H1 (cell line): ENCODE measurements at regions not wholly inside any gene's neighbourhood (a gene's known extent, or its start where the extent isn't known, plus 50 kb on each side); places are given as distances from the start of the nearest gene placed in this dataset.

ENCODE experiments used
- CTCF ChIA-PET: fragments of 300-600 bp; sonication (Branson Sonifier 250); formaldehyde crosslinking; loops from one replicate; lab custom pipeline; 2021; ENCODE audit not compliant: partially characterized antibody; lab: Charles Lee
- POLR2A ChIA-PET: fragments of 300-600 bp; sonication (Branson Sonifier 250); formaldehyde crosslinking; loops from one replicate; lab custom pipeline; 2021; ENCODE audit warnings: inconsistent platforms; ENCODE audit not compliant: partially characterized antibody; lab: Charles Lee
- DNase-seq, 2 experiments: peaks; one replicate each; pipeline versions ENCODE4 v3.0.0 to v3.0.0-alpha.2; 2010 to 2022; ENCODE audit warnings: low spot score in 2 of 2, low read depth in 1 of 2, mixed read lengths in 1 of 2
- FAIRE-seq: peaks from 2 replicates; lab custom pipeline; 2011; peaks lifted over from hg19 to GRCh38; lab: Jason Lieb, UNC
- H2AFZ ChIP-seq: 2 replicates; pipeline ENCODE4 v1.8.1; 2012; ENCODE audit warnings: low read length, inconsistent platforms
- H2AK5ac ChIP-seq: 2 replicates; pipeline ENCODE4 v1.6.1; 2013; ENCODE audit warnings: low read depth, low read length
- H2BK120ac ChIP-seq: replicated peaks from 2 replicates; pipeline ENCODE3; 2013; ENCODE audit warnings: low read depth, low read length, inconsistent platforms
- H2BK12ac ChIP-seq: 2 replicates; pipeline ENCODE4 v1.6.1; 2013; ENCODE audit warnings: low read depth, low read length
- H2BK15ac ChIP-seq: 2 replicates; pipeline ENCODE4 v1.6.1; 2013; ENCODE audit warnings: low read length
- H2BK20ac ChIP-seq: 2 replicates; pipeline ENCODE4 v1.6.1; 2013; ENCODE audit warnings: low read length
- H2BK5ac ChIP-seq: 2 replicates; pipeline ENCODE4 v1.6.1; 2013; ENCODE audit warnings: low read depth, low read length
- H3K14ac ChIP-seq: 2 replicates; pipeline ENCODE4 v1.6.1; 2013; ENCODE audit warnings: inconsistent platforms; ENCODE audit not compliant: insufficient read length
- H3K18ac ChIP-seq: 2 replicates; pipeline ENCODE4 v1.6.1; 2013; ENCODE audit warnings: low read length; ENCODE audit errors: extremely low read depth
- H3K23ac ChIP-seq: 2 replicates; pipeline ENCODE4 v1.6.1; 2013; ENCODE audit warnings: inconsistent platforms; ENCODE audit not compliant: insufficient read length
- H3K23me2 ChIP-seq: 2 replicates; pipeline ENCODE4 v1.6.1; 2013; ENCODE audit warnings: low read depth, low read length
- H3K27ac ChIP-seq: 2 replicates; pipeline ENCODE4 v1.6.1; 2011; ENCODE audit warnings: low read depth, low read length, inconsistent platforms
- H3K27me3 ChIP-seq, 4 experiments: replicated peaks in 1 of 4; 1 replicate in 1 of 4; 2 replicates in 3 of 4; pipeline versions ENCODE4 v1.6.1 to v1.8.1; 2011 to 2013; ENCODE audit warnings: low read length in 3 of 4, mild to moderate bottlenecking in 3 of 4, inconsistent platforms in 2 of 4, mixed read lengths in 2 of 4, moderate library complexity in 1 of 4; ENCODE audit not compliant: control insufficient read depth in 3 of 4, insufficient read depth in 3 of 4; ENCODE audit errors: extremely low read depth in 1 of 4
- H3K36me3 ChIP-seq, 4 experiments: 2 replicates each; pipeline versions ENCODE4 v1.6.1 to v1.8.1; 2011 to 2013; ENCODE audit warnings: mild to moderate bottlenecking in 4 of 4, low read length in 3 of 4, moderate library complexity in 2 of 4, control low read depth in 1 of 4, inconsistent platforms in 1 of 4; ENCODE audit not compliant: insufficient read depth in 4 of 4, control insufficient read depth in 2 of 4
- H3K4ac ChIP-seq: replicated peaks from 2 replicates; pipeline ENCODE3; 2013; ENCODE audit warnings: low read length, low read depth, mixed read lengths, inconsistent platforms; ENCODE audit not compliant: insufficient read length
- H3K4me1 ChIP-seq, 4 experiments: replicated peaks in 1 of 4; 1 replicate in 1 of 4; 2 replicates in 3 of 4; pipeline versions ENCODE4 v1.6.1 to v1.8.1; 2011 to 2013; ENCODE audit warnings: low read length in 3 of 4, inconsistent platforms in 2 of 4, mixed read lengths in 1 of 4; ENCODE audit not compliant: insufficient read depth in 4 of 4, control insufficient read depth in 3 of 4
- H3K4me2 ChIP-seq, 2 experiments: 2 replicates each; pipeline versions ENCODE4 v1.6.1 to v1.8.1; 2011 to 2013; ENCODE audit warnings: low read depth in 2 of 2, low read length in 2 of 2, control low read depth in 1 of 2, inconsistent platforms in 1 of 2, mild to moderate bottlenecking in 1 of 2; ENCODE audit not compliant: insufficient read depth in 1 of 2
- H3K4me3 ChIP-seq, 4 experiments: fragments of 200-600, 300-600 bp in 1 of 4; sonication (generic), shearing (Covaris generic), sonication (Bioruptor Twin) in 1 of 4; 2 replicates each; pipeline versions ENCODE4 v1.5.1 to v1.8.1; 2011 to 2016; ENCODE audit warnings: low read length in 4 of 4, low read depth in 3 of 4, control low read depth in 2 of 4, inconsistent platforms in 2 of 4, mild to moderate bottlenecking in 2 of 4, mixed read lengths in 1 of 4, moderate library complexity in 1 of 4; ENCODE audit not compliant: insufficient read depth in 2 of 4; ENCODE audit errors: extremely low read depth in 1 of 4
- H3K56ac ChIP-seq: replicated peaks from 2 replicates; pipeline ENCODE3; 2013; ENCODE audit warnings: low read depth, mild to moderate bottlenecking, mixed read lengths, low read length, inconsistent platforms; ENCODE audit not compliant: insufficient read length
- H3K79me1 ChIP-seq: 2 replicates; pipeline ENCODE4 v1.6.1; 2013; ENCODE audit warnings: low read depth, low read length, control low read depth
- H3K79me2 ChIP-seq, 2 experiments: 2 replicates each; pipeline versions ENCODE4 v1.6.1 to v1.8.1; 2012 to 2013; ENCODE audit warnings: low read length in 2 of 2, mild to moderate bottlenecking in 2 of 2, inconsistent platforms in 1 of 2; ENCODE audit not compliant: insufficient read depth in 2 of 2, control insufficient read depth in 1 of 2
- H3K9ac ChIP-seq, 4 experiments: replicated peaks in 1 of 4; 1 replicate in 1 of 4; 2 replicates in 3 of 4; pipeline versions ENCODE4 v1.6.1 to v1.8.1; 2011 to 2013; ENCODE audit warnings: low read depth in 3 of 4, low read length in 3 of 4, control low read depth in 2 of 4, mild to moderate bottlenecking in 2 of 4, moderate library complexity in 2 of 4, inconsistent platforms in 1 of 4; ENCODE audit errors: extremely low read depth in 1 of 4
- H3K9me3 ChIP-seq, 2 experiments: 2 replicates each; pipeline versions ENCODE4 v1.6.1 to v1.8.1; 2012 to 2013; ENCODE audit warnings: mild to moderate bottlenecking in 2 of 2, moderate library complexity in 2 of 2, control low read depth in 1 of 2, inconsistent platforms in 1 of 2, low read depth in 1 of 2, low read length in 1 of 2, mixed read lengths in 1 of 2; ENCODE audit not compliant: insufficient read depth in 2 of 2
- H4K20me1 ChIP-seq, 2 experiments: replicated peaks in 1 of 2; 2 replicates each; pipeline versions ENCODE3 to v1.8.1; 2011 to 2013; ENCODE audit warnings: inconsistent platforms in 2 of 2, low read length in 2 of 2, mild to moderate bottlenecking in 1 of 2; ENCODE audit not compliant: insufficient read depth in 2 of 2, control insufficient read depth in 1 of 2
- H4K5ac ChIP-seq: 2 replicates; pipeline ENCODE4 v1.6.1; 2013; ENCODE audit warnings: low read length, low read depth, mixed read lengths, inconsistent platforms; ENCODE audit not compliant: insufficient read length
- H4K8ac ChIP-seq: 2 replicates; pipeline ENCODE4 v1.8.0; 2013; ENCODE audit warnings: mild to moderate bottlenecking, moderate library complexity, low read length, inconsistent platforms; ENCODE audit not compliant: insufficient read depth; ENCODE audit errors: extremely low read depth
- H4K91ac ChIP-seq: replicated peaks from 2 replicates; pipeline ENCODE3; 2013; ENCODE audit warnings: low read length, mixed read lengths, inconsistent platforms; ENCODE audit not compliant: insufficient read length
- CHD1 ChIP-seq: IDR thresholded peaks from 2 replicates; pipeline ENCODE4 v1.6.1; 2012; ENCODE audit warnings: low read depth, low read length, improper control_type of control experiment
- KDM4A ChIP-seq: IDR thresholded peaks from one replicate; pipeline ENCODE4 v1.7.1; 2012; ENCODE audit warnings: low read depth, mild to moderate bottlenecking, moderate library complexity, low read length, inconsistent platforms; ENCODE audit not compliant: severe bottlenecking
- WGBS, 2 experiments: shearing (Covaris generic) in 1 of 2; methylation state at CpG; one replicate each; pipeline versions ENCODE4 v1.1.6 to v1.1.7; 2013 to 2015; ENCODE audit warnings: low lambda C conversion rate in 2 of 2, mixed read lengths in 2 of 2, inconsistent platforms in 1 of 2, low coverage in 1 of 2, missing lambda C conversion rate in 1 of 2; ENCODE audit not compliant: insufficient replicate concordance in 2 of 2, insufficient coverage in 1 of 2, insufficient read length in 1 of 2; ENCODE audit errors: extremely low coverage in 1 of 2, missing lambda C conversion rate in 1 of 2; 5-methylcytosine and 5-hydroxymethylcytosine counted together

DNA sequence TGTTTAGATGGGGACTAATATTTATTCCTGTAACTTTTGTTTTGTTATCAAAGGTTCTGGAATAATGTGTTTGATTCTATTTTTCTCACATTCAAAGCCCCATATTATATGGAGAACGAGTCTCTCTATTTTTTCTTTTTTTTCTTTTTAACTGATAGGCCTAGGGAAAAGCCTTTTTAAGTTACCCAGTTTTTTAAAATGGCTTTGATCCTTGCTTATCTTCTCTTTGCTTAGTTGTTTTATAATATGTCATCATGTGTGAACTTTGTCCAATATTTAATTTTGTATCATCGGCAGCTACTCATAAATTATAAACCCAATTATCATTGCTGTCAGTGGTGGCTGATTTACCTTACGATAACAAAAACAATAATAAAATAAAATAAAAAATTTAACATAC lies 610.3 kb upstream of the BCHE start:
- H3K9me3 ChIP-seq = no peaks in the 10 kb centered on the region
- H2AK5ac ChIP-seq = no peak overlapping the region
- H4K8ac ChIP-seq = no peak overlapping the region
- H2BK5ac ChIP-seq = no peak overlapping the region
- no peak for DNase-seq
- no peak overlapping the region for H3K56ac ChIP-seq
- H3K79me1 ChIP-seq = no peaks in the 10 kb centered on the region
- no peak overlapping the region for H2BK12ac ChIP-seq
- no peak overlapping the region for H3K4me2 ChIP-seq
- H4K20me1 ChIP-seq = no peaks in the 10 kb centered on the region
- H3K4me3 ChIP-seq = no peak overlapping the region
- no peak overlapping the region for H2BK20ac ChIP-seq
- no peak overlapping the region for H3K27ac ChIP-seq
- no peak overlapping the region for H3K14ac ChIP-seq
- no peak overlapping the region for H2AFZ ChIP-seq
- no peak overlapping the region for H3K18ac ChIP-seq
- POLR2A ChIA-PET = no interaction called here
- no peak overlapping the region for H3K9ac ChIP-seq
- H3K23ac ChIP-seq = no peak overlapping the region
- H3K4ac ChIP-seq = no peak overlapping the region
- CTCF ChIA-PET = interaction anchor here (0.6 to 1.7 kb wide), 2 partner anchors 11 to 138 kb away, joined by 3 to 5 read pairs; no protein-coding TSS in a partner anchor
- no peaks in the 10 kb centered on the region for H3K79me2 ChIP-seq
- no peak overlapping the region for H4K5ac ChIP-seq
- H2BK15ac ChIP-seq = no peak overlapping the region
- no peak overlapping the region for H2BK120ac ChIP-seq
- H3K23me2 ChIP-seq = no peaks in the 10 kb centered on the region
- no peak overlapping the region for H4K91ac ChIP-seq
- H3K27me3 ChIP-seq = no peaks in the 10 kb centered on the region
- WGBS, 2 experiments = 99% methylated on average over 3 of the region's 3 CpGs; no CpG with 5 or more reads in 1 of the 2 experiments
- no peak for FAIRE-seq
- TF ChIP-seq CHD1 = no peak
- TF ChIP-seq KDM4A = no peak
- H3K4me1 ChIP-seq = peaks cover 0 to 10% (median 0%) of the 10 kb centered on the region in 4 experiments; a peak in 2 of 7 replicates
- no peaks in the 10 kb centered on the region for H3K36me3 ChIP-seq
